ENCODE measurements at regions not wholly inside any gene's neighbourhood (a gene's known extent, or its start where the extent isn't known, plus 50 kb on each side); places are given as distances from the start of the nearest gene placed in this dataset.

DNA sequence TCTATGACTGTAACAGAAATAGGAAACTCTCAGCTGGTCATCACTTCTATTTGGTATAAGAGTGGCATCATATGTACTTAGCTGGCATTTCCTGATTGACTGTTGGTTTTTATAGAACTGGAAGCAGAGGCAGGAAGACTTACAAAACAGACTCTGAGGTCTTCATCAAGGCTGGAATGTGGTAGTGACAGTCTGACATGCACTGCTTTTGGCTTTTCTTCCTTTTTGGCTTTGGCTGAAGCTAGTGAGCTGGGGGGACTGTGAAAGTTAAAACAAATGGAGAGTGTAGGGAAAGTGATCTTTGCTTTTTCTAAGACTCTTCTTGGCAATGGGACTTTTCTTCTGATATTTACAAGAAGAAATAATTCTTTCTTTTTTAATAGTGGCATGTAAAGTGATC is 121.1 kb upstream of the SLC4A4 start:
- TF ChIP-seq POLR2A (IDR thresholded peaks at IDR 0.05) (no peak), CTCF (IDR thresholded peaks at IDR 0.05) (no peak), POLR2AphosphoS5 (IDR thresholded peaks at IDR 0.05) (no peak)
